ENCODE measurements at regions not wholly inside any gene's neighbourhood (a gene's known extent, or its start where the extent isn't known, plus 50 kb on each side); places are given as distances from the start of the nearest gene placed in this dataset.

DNA sequence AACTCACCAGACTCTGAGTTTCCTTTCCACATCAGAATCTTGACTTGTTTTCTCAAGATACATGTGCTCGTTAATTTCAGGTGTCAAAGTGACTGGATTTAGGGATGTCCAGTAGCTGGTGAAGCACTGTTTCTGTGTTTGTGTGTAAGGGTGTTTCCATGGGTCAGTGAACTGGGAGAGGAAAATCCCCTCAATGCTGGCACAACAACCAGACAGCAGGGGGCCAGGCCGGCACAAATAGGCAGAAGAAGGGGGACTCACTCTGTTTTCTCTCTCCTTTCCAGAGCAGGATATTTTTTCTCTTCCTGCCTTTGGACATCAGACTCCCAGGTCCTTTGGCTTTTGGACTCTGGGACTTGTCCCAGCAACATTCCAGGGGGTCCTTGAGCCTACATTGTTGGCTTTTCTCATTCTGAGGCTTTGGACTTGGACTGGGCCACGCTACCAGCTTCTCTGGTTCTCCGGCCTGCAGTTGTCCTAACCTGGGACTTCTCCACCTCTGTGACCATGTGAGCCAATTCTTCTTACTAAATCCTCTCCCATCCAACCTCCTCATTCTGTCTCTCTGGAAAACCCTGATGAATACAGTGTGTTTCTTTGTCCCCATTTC is 144.0 kb downstream of the CAAP1 start:
- no peak for DNase-seq (ENCODE audit: low spot score in 2 of 2)

DNA sequence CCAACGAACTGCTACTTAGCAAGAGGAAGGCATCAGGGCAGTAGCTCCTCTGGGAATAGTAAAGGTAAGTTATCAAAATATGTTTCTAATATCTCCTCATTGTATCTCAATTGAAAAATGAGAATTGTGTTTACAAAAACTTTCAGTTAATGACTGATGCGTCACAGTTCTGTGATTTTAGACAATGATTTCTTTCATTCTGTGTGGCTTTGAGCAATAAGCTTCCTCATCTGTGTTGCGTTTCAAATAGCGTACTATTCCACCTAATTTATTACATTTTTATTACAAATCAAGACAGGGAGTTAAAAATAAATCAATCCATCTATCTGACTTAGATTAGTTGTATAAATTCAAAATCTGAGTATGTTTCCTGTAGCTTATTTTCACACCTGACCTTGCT is 145.0 kb downstream of the CAAP1 start:
- H3K4me3 ChIP-seq (ENCODE audit: low read depth, poor library complexity, severe bottlenecking): no peak overlapping the region
- WGBS, 2 donors: 72 to 82% methylated on average over 4 of the region's 4 CpGs
- no peak for TF ChIP-seq POLR2A (IDR thresholded peaks at IDR 0.05)
- TF ChIP-seq, protein P1, sequence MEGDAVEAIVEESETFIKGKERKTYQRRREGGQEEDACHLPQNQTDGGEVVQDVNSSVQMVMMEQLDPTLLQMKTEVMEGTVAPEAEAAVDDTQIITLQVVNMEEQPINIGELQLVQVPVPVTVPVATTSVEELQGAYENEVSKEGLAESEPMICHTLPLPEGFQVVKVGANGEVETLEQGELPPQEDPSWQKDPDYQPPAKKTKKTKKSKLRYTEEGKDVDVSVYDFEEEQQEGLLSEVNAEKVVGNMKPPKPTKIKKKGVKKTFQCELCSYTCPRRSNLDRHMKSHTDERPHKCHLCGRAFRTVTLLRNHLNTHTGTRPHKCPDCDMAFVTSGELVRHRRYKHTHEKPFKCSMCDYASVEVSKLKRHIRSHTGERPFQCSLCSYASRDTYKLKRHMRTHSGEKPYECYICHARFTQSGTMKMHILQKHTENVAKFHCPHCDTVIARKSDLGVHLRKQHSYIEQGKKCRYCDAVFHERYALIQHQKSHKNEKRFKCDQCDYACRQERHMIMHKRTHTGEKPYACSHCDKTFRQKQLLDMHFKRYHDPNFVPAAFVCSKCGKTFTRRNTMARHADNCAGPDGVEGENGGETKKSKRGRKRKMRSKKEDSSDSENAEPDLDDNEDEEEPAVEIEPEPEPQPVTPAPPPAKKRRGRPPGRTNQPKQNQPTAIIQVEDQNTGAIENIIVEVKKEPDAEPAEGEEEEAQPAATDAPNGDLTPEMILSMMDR (IDR thresholded peaks at IDR 0.05): no peak
- intact Hi-C loops (cut with DNase I; ENCODE audit: low total_unique reads): loop anchor here (5.0 kb wide), 1 partner anchor 225 kb away; no protein-coding TSS in a partner anchor
- DNase-seq (ENCODE audit: low spot score in 2 of 2): no peak

More for the DNA sequence above, 144.0 kb downstream of the CAAP1 start:
- no peak for TF ChIP-seq POLR2A (IDR thresholded peaks at IDR 0.05)
- TF ChIP-seq, protein P1 (IDR thresholded peaks at IDR 0.05): no peak
- WGBS, 2 donors: 81 to 82% methylated on average over 4 of the region's 4 CpGs
- H3K4me3 ChIP-seq (ENCODE audit: low read depth, poor library complexity, severe bottlenecking): no peak overlapping the region
- intact Hi-C loops (cut with DNase I; ENCODE audit: low total_unique reads): loop anchor here (5.0 kb wide), 1 partner anchor 224 kb away; no protein-coding TSS in a partner anchor

DNA sequence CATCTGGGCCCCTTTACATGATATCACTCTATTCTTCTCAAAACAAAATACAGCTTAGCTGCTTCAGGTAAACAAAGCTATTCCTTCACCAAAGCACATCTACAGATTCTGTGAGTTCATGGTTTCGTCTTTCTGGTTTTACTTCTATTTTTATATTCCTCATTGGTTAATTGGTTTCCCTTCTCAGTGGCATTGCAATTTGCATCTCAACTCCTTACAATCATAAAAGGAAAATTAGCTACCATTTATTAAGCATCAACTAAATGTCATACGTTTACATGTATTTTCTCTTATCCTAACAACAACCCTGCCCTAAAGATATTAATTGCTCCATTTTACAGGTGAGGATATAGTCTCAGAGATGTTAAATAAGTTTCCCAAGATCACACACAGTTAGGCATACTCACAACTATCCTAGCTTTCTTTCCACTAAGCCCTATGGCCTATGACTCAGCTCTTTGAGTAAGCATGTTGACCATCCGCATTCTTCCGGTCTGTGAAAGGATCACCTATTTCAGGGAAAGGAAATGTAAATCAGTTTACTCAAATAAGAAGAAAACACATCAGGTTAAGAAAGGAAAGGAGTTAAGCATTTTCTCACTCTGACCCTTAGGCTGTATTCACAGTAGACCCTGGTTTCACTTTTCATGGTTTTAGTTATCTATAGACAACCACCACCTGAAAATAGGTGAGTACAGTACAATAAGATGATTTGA is 146.1 kb downstream of the CAAP1 start:
- no peak overlapping the region for H3K4me3 ChIP-seq (ENCODE audit: low read depth, poor library complexity, severe bottlenecking)
- intact Hi-C loops (cut with DNase I; ENCODE audit: low total_unique reads): loop anchor here (5.0 kb wide), 1 partner anchor 226 kb away; no protein-coding TSS in a partner anchor
- TF ChIP-seq, protein P1 (IDR thresholded peaks at IDR 0.05): no peak
- no peak for TF ChIP-seq POLR2A (IDR thresholded peaks at IDR 0.05)
- DNase-seq (ENCODE audit: low spot score in 2 of 2): no peak
- WGBS, 2 donors: 85 to 88% methylated on average over 4 of the region's 4 CpGs

DNA sequence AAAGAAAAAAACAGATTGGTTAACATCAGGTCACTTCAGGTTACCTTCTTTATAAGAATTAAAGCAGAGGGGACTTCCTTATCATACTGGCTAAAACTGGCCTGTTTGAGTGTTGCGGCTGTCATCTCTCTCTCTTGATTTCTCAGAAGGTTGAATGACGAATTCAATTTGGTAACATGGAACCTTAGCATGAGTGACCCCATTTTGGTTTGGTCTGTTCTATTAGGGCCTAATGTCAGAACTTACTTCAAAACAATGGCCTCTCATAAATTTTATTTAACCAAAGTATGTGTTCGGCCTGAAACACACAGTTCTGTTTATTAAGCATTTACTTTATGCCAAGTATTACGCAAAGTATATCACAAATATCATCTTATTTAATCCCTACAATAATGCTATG is 147.5 kb downstream of the CAAP1 start:
- 91 to 94% methylated on average over 4 of the region's 4 CpGs for WGBS, 2 donors

DNA sequence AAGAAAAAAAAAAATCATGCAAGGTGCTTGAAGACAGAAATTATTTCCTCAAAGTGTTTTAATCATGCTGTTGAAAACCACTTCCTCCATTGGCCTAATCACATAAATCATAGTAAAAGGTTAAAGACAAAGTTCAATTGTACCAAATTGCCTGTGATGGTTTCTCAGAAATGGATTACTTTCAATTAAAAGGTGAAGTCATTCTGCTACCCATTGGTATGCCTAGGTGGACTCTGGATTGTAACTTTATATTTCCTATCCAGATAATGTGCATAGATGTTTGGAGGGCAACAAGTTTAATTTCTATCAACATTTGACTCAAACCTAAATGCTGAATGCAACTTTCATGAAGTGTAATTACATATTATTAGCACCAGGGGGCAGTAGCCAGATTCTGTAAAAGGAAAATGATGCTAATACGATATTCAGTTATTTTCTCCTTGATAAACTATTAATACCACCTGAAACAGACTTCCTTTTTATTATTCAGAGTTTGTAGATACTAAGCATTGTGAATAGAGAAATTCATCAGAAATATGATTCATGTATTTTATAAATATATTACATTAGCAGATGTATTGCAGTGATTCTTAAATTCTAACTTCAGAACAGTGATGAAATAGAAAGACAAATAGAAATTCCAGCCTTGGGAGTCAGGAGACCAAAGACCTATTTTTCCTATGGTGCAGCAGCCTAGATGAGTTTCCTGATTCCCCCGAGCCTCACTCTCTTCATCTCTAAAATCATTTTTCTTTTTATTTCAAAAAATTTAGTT is 148.2 kb downstream of the CAAP1 start:
- 36 to 45% methylated on average over 2 of the region's 2 CpGs for WGBS, 2 donors
- no peak overlapping the region for H3K4me3 ChIP-seq (ENCODE audit: low read depth, poor library complexity, severe bottlenecking)
- TF ChIP-seq, protein P1 (IDR thresholded peaks at IDR 0.05): no peak
- no peak for TF ChIP-seq POLR2A (IDR thresholded peaks at IDR 0.05)
- intact Hi-C loops (cut with DNase I; ENCODE audit: low total_unique reads): no loop called here
- DNase-seq (ENCODE audit: low spot score in 2 of 2): no peak

More for the DNA sequence above, 147.5 kb downstream of the CAAP1 start:
- intact Hi-C loops (cut with DNase I; ENCODE audit: low total_unique reads): loop anchor here (5.0 kb wide), 1 partner anchor 227 kb away; no protein-coding TSS in a partner anchor
- no peak for DNase-seq (ENCODE audit: low spot score in 2 of 2)
- TF ChIP-seq, protein P1 (IDR thresholded peaks at IDR 0.05): no peak
- TF ChIP-seq POLR2A (IDR thresholded peaks at IDR 0.05): no peak
- no peak overlapping the region for H3K4me3 ChIP-seq (ENCODE audit: low read depth, poor library complexity, severe bottlenecking)

All from lower leg skin (tissue), 4 donors.